ENCODE measurements at regions not wholly inside any gene's neighbourhood (a gene's known extent, or its start where the extent isn't known, plus 50 kb on each side); places are given as distances from the start of the nearest gene placed in this dataset.

DNA sequence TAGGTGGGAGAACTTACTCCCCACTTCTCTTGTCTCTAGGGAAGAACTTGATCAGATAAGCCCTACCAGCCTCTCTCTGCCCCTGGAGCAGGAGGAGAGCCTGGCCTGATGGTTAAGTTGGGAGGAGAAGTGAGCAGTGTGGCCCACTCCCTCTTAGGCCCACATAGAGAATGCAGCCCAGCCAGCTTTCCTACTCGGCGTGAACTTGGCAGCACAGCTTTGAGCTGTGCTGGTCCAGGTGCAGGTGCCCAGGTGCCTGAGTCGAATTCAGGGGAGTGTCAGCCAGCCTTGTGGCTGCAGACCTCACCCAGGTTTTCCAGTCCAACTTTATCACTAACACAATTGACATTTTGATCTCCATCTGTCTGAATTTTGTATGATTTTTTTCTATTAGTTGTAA lies 77.6 kb upstream of the PAQR3 start:
- no peak for TF ChIP-seq CTCF (IDR thresholded peaks at IDR 0.05)
- no peak for TF ChIP-seq POLR2A (IDR thresholded peaks at IDR 0.05)
